DND-41 (cell line): ENCODE measurements at regions not wholly inside any gene's neighbourhood (a gene's known extent, or its start where the extent isn't known, plus 50 kb on each side); places are given as distances from the start of the nearest gene placed in this dataset.

ENCODE experiments used
- CTCF ChIP-seq: IDR thresholded peaks from 2 replicates; pipeline ENCODE4 v1.5.1; 2012; ENCODE audit warnings: borderline replicate concordance, low read length, moderate library complexity, mild to moderate bottlenecking; ENCODE audit not compliant: poor library complexity, severe bottlenecking; ENCODE audit errors: extremely low read depth
- EZH2 ChIP-seq: IDR thresholded peaks from 3 replicates; pipeline ENCODE4 v1.6.1; 2012; ENCODE audit warnings: borderline replicate concordance, low read depth, mild to moderate bottlenecking, moderate library complexity, low read length, inconsistent platforms; ENCODE audit not compliant: severe bottlenecking

- TF ChIP-seq CTCF = no peak
- no peak for TF ChIP-seq EZH2
Observed at GRCh38 chr14:106738075-106738474, 1211.7 kb downstream of the TMEM121 start.
